GM23248 (cell line): ENCODE measurements at regions not wholly inside any gene's neighbourhood (a gene's known extent, or its start where the extent isn't known, plus 50 kb on each side); places are given as distances from the start of the nearest gene placed in this dataset.

Source experiments
- EZH2 ChIP-seq: fragments of 200-600 bp; sonication (generic); IDR thresholded peaks from 2 replicates; pipeline ENCODE4 v1.6.1; 2018; ENCODE audit warnings: antibody characterized with exemption, mild to moderate bottlenecking; ENCODE audit not compliant: insufficient read depth, poor library complexity, severe bottlenecking
- EZH2phosphoT487 ChIP-seq: fragments of 200-600 bp; sonication (generic); IDR thresholded peaks from 2 replicates; pipeline ENCODE4 v1.6.1; 2018; ENCODE audit warnings: antibody characterized with exemption, moderate library complexity, mild to moderate bottlenecking, low read depth; ENCODE audit not compliant: insufficient read depth

GRCh38 chr4:8747467-8748235, 124.0 kb downstream of the HMX1 start:
- no peak for TF ChIP-seq EZH2
- TF ChIP-seq EZH2phosphoT487, result no peak
